Activated B cell treated with CpG ODN at 0.5 μM for 24 hours (primary cell): ENCODE measurements at regions not wholly inside any gene's neighbourhood (a gene's known extent, or its start where the extent isn't known, plus 50 kb on each side); places are given as distances from the start of the nearest gene placed in this dataset.

Experiments used
- ATAC-seq: fragments of 200-7000 bp; cut with Tn5 transposase; one replicate; pipeline ENCODE4 v1.10.0; 2021; ENCODE audit warnings: low read depth, mild to moderate bottlenecking, moderate library complexity
- CTCF ChIA-PET: fragments of 350-600 bp; sonication (Branson Sonifier 250); formaldehyde crosslinking; loops from one replicate; lab custom pipeline; 2021; ENCODE audit warnings: antibody characterized with exemption; lab: Charles Lee
- POLR2A ChIA-PET: fragments of 350-600 bp; sonication (Branson Sonifier 250); formaldehyde crosslinking; loops from one replicate; lab custom pipeline; 2021; ENCODE audit warnings: antibody characterized with exemption; lab: Charles Lee
- DNase-seq: peaks from one replicate; pipeline ENCODE4 v3.0.0; 2022
- H3K27ac Mint-ChIP-seq: one replicate; pipeline ENCODE4 v1.8.0; 2020; ENCODE audit warnings: mixed read lengths
- H3K27me3 Mint-ChIP-seq: one replicate; pipeline ENCODE4 v1.8.0; 2021; ENCODE audit warnings: mixed read lengths
- H3K36me3 Mint-ChIP-seq: one replicate; pipeline ENCODE4 v1.8.0; 2021; ENCODE audit warnings: low read depth, mixed read lengths
- H3K4me1 Mint-ChIP-seq: one replicate; pipeline ENCODE4 v1.8.0; 2021; ENCODE audit warnings: mixed read lengths
- H3K4me3 Mint-ChIP-seq: one replicate; pipeline ENCODE4 v1.8.0; 2020; ENCODE audit warnings: mild to moderate bottlenecking, mixed read lengths
- H3K9me3 Mint-ChIP-seq: one replicate; pipeline ENCODE4 v1.8.0; 2020; ENCODE audit warnings: mixed read lengths
- CTCF ChIP-seq: fragments of 200-600 bp; IDR thresholded peaks from one replicate; pipeline ENCODE4 v1.8.0; 2022; ENCODE audit warnings: antibody characterized with exemption, mild to moderate bottlenecking
- intact Hi-C: fragments of 100-400 bp; cut with micrococcal nuclease; formaldehyde crosslinking; loops from one replicate; pipeline ENCODE4 v1.15.1; 2024

DNA sequence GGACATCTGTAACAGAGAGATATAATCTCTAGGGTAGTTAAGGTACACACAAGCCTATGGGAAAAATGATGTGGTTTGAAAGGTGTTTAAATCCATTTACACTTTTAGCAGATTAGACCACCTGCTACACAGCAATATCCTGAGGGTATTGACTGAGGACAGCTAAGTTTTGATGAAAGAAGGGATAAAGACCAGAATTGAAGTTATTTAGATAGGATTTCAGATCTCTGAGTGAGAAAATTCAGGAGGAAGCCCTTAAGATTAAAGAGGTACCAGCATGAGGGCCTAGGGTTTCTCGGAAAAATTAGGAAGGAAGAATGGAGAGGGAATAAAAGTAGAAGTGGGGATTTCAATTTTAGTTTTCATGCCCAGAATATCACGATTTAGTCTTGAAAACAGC, 267.3 kb downstream of the COX7C start:
- Mint-ChIP-seq H3K27ac (no peak overlapping the region), H3K4me1 (no peaks in the 10 kb centered on the region), H3K36me3 (no peaks in the 10 kb centered on the region), H3K9me3 (no peaks in the 10 kb centered on the region), H3K4me3 (no peak overlapping the region), H3K27me3 (peaks cover 2% of the 10 kb centered on the region)
- ChIA-PET POLR2A (no interaction called here), CTCF (no interaction called here)
- no peak for TF ChIP-seq CTCF
- no peak for DNase-seq
- intact Hi-C loops = no loop called here
- no peak for ATAC-seq

- DNase-seq = no peak
- Mint-ChIP-seq H3K27ac (no peak overlapping the region), H3K9me3 (no peaks in the 10 kb centered on the region), H3K36me3 (no peaks in the 10 kb centered on the region), H3K4me1 (no peaks in the 10 kb centered on the region), H3K4me3 (no peak overlapping the region), H3K27me3 (peaks cover 2% of the 10 kb centered on the region)
- TF ChIP-seq CTCF = no peak
- CTCF ChIA-PET = no interaction called here
- ATAC-seq = no peak
- intact Hi-C loops = no loop called here
- POLR2A ChIA-PET = no interaction called here
Observed at GRCh38 chr5:86885489-86886230, 267.9 kb downstream of the COX7C start.

GRCh38 chr5:86890375-86890774, 272.6 kb downstream of the COX7C start:
- Mint-ChIP-seq H3K27me3 (peaks cover 2% of the 10 kb centered on the region), H3K9me3 (no peaks in the 10 kb centered on the region), H3K4me1 (no peaks in the 10 kb centered on the region), H3K4me3 (no peak overlapping the region), H3K27ac (no peak overlapping the region), H3K36me3 (no peaks in the 10 kb centered on the region)
- ChIA-PET POLR2A (no interaction called here), CTCF (no interaction called here)
- no peak for TF ChIP-seq CTCF
- intact Hi-C loops = no loop called here
- DNase-seq = no peak
- no peak for ATAC-seq

DNA sequence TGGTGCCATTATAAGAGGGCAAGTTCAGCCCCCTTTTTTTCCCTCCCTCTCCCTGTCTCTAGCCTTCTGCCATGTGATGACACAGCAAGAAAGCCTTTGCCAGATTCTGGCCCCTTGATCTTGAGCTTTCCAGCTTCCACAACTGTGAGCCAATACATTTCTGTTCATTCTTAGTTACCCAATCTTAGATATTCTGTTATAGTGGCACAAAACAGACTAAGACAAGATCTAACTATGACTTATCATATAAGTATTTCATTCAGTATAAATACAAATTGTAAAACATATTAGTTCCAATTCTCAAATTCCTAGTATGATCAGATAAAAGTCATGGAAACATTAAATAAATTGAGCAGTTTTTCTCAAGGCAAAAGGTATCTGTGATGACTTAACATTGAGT, 276.3 kb downstream of the COX7C start:
- POLR2A ChIA-PET = no interaction called here
- Mint-ChIP-seq H3K36me3 (no peaks in the 10 kb centered on the region), H3K9me3 (no peaks in the 10 kb centered on the region), H3K27ac (no peak overlapping the region), H3K4me3 (no peak overlapping the region), H3K27me3 (no peaks in the 10 kb centered on the region), H3K4me1 (no peaks in the 10 kb centered on the region)
- ATAC-seq (no peak), DNase-seq (no peak)
- TF ChIP-seq CTCF = no peak
- CTCF ChIA-PET = no interaction called here
- intact Hi-C loops = no loop called here

GRCh38 chr5:86896916-86897315, 279.2 kb downstream of the COX7C start:
- H3K27ac Mint-ChIP-seq = no peak overlapping the region
- no peak overlapping the region for H3K4me3 Mint-ChIP-seq
- DNase-seq = no peak
- H3K9me3 Mint-ChIP-seq = no peaks in the 10 kb centered on the region
- H3K27me3 Mint-ChIP-seq = peaks cover 3% of the 10 kb centered on the region
- no peaks in the 10 kb centered on the region for H3K36me3 Mint-ChIP-seq
- H3K4me1 Mint-ChIP-seq = no peaks in the 10 kb centered on the region
- TF ChIP-seq CTCF = no peak
- CTCF ChIA-PET = no interaction called here
- intact Hi-C loops = no loop called here
- no peak for ATAC-seq
- POLR2A ChIA-PET = no interaction called here
